ENCODE measurements at regions not wholly inside any gene's neighbourhood (a gene's known extent, or its start where the extent isn't known, plus 50 kb on each side); places are given as distances from the start of the nearest gene placed in this dataset.

- no peak overlapping the region for H3K9ac ChIP-seq (ENCODE audit: low read depth, low read length)
- no peaks in the 10 kb centered on the region for H3K79me1 ChIP-seq (ENCODE audit: low read depth in 1 of 2, low read length in 2 of 2)
- intact Hi-C loops (cut with micrococcal nuclease) (no loop called here), dilution Hi-C loops (cut with HindIII; ENCODE audit: low sequenced_read_pairs, unreplicated experiment) (no loop called here), in situ Hi-C loops (cut with MboI; ENCODE audit: low sequenced_read_pairs) (no loop called here)
- no peaks in the 10 kb centered on the region for H3K4me1 ChIP-seq (ENCODE audit: control insufficient read depth, insufficient read depth, low read length)
- H3K23ac ChIP-seq (ENCODE audit: low read depth, low read length): no peak overlapping the region
- DNase-seq (no peak), ATAC-seq (ENCODE audit: low read depth) (no peak)
- H3K18ac ChIP-seq (ENCODE audit: low read depth, low read length): no peak overlapping the region
- H3K9me3 ChIP-seq (ENCODE audit: control insufficient read depth, insufficient read depth, low read length): peaks cover 26% of the 10 kb centered on the region
- H4K8ac ChIP-seq (ENCODE audit: low read depth in 2 of 2, low read length in 2 of 2): no peak overlapping the region
- ChIA-PET POLR2A (ENCODE audit: unreplicated experiment) (no interaction called here), CTCF (no interaction called here)
- no peak overlapping the region for H3K4me2 ChIP-seq (ENCODE audit: low read depth, low read length)
- H3K14ac ChIP-seq (replicated peaks; ENCODE audit: low read depth, low read length): no peak overlapping the region
- H2BK120ac ChIP-seq (ENCODE audit: low read depth, low read length): no peak overlapping the region
- H4K91ac ChIP-seq (ENCODE audit: insufficient read depth, low read depth, low read length): no peak overlapping the region
- H4K5ac ChIP-seq (ENCODE audit: low read depth, low read length): no peak overlapping the region
- no peak overlapping the region for H3K4me3 ChIP-seq (ENCODE audit: insufficient read depth, low read depth, low read length)
- H3K56ac ChIP-seq (ENCODE audit: extremely low read depth, insufficient read depth, low read length): no peak overlapping the region; the same call in 1 of the 2 replicates
- no peaks in the 10 kb centered on the region for H3K36me3 ChIP-seq (ENCODE audit: control insufficient read depth, insufficient read depth, low read length)
- no peak overlapping the region for H2AK9ac ChIP-seq (replicated peaks; ENCODE audit: low read depth, low read length, poor library complexity)
- H2BK15ac ChIP-seq (ENCODE audit: low read depth, low read length): no peak overlapping the region
- H3K9me1 ChIP-seq (ENCODE audit: insufficient read depth, low read length): no peaks in the 10 kb centered on the region
- no peak overlapping the region for H2BK20ac ChIP-seq (ENCODE audit: low read depth, low read length)
- WGBS, 2 experiments (ENCODE audit: extremely low coverage in 2 of 2, insufficient read length in 1 of 2): 78% methylated on average over 5 of the region's 11 CpGs; no CpG with 5 or more reads in 1 of the 2 experiments
- no peaks in the 10 kb centered on the region for H3K27me3 ChIP-seq (ENCODE audit: control insufficient read depth, insufficient read depth, low read length)
- no peak overlapping the region for H3K27ac ChIP-seq (ENCODE audit: insufficient read depth, low read length)
- BruUV-seq (replicated peaks): no TSS peak
- H4K20me1 ChIP-seq (ENCODE audit: insufficient read depth, low read length): no peaks in the 10 kb centered on the region
- H2AK5ac ChIP-seq (ENCODE audit: low read depth, low read length): no peak overlapping the region
- H3K4ac ChIP-seq (ENCODE audit: low read depth, low read length): no peak overlapping the region
- no peak overlapping the region for H2AFZ ChIP-seq (replicated peaks; ENCODE audit: low read length, poor library complexity)
- H2BK5ac ChIP-seq (ENCODE audit: low read depth, low read length, poor library complexity, severe bottlenecking): no peak overlapping the region
- TF ChIP-seq MAZ (IDR thresholded peaks at IDR 0.05; ENCODE audit: borderline replicate concordance, low read depth, low read length): no peak
- TF ChIP-seq BHLHE40 (IDR thresholded peaks at IDR 0.05; ENCODE audit: low read depth, low read length): no peak
- no peak for TF ChIP-seq NFE2L2 (IDR thresholded peaks at IDR 0.05; ENCODE audit: low read depth, low read length)
- no peak for TF ChIP-seq RAD21 (IDR thresholded peaks at IDR 0.05; ENCODE audit: low read length)
- no peak for TF ChIP-seq POLR2A (IDR thresholded peaks at IDR 0.05; ENCODE audit: low read depth, low read length)
- TF ChIP-seq ELK1 (IDR thresholded peaks at IDR 0.05; ENCODE audit: borderline replicate concordance, low read depth, low read length): no peak
- no peak for TF ChIP-seq RCOR1 (IDR thresholded peaks at IDR 0.05; ENCODE audit: insufficient replicate concordance, low read length)
- TF ChIP-seq MXI1 (IDR thresholded peaks at IDR 0.05; ENCODE audit: borderline replicate concordance, low read depth, low read length): no peak
- TF ChIP-seq CHD1 (IDR thresholded peaks at IDR 0.05; ENCODE audit: low read depth, low read length): no peak
- no peak for TF ChIP-seq CEBPB (IDR thresholded peaks at IDR 0.05; ENCODE audit: low read depth, low read length)
- TF ChIP-seq RFX5 (IDR thresholded peaks at IDR 0.05; ENCODE audit: low read depth, low read length): no peak
- no peak for TF ChIP-seq SMC3 (IDR thresholded peaks at IDR 0.05; ENCODE audit: low read depth, low read length)
- no peak for TF ChIP-seq MAFK (IDR thresholded peaks at IDR 0.05; ENCODE audit: low read depth, low read length)
- no peak for TF ChIP-seq USF2 (IDR thresholded peaks at IDR 0.05; ENCODE audit: low read depth, low read length)
- TF ChIP-seq FOS (IDR thresholded peaks at IDR 0.05; ENCODE audit: low read depth, low read length): no peak
Observed at GRCh38 chr22:48198489-48199459, 1436.3 kb downstream of the TBC1D22A start.

Measured in IMR-90 (cell line).